HG02938 (cell line): ENCODE measurements at regions not wholly inside any gene's neighbourhood (a gene's known extent, or its start where the extent isn't known, plus 50 kb on each side); places are given as distances from the start of the nearest gene placed in this dataset.
"Not testable (repeated sequence)": the region's sequence is repeated elsewhere in the genome, so short reads cannot be mapped to it uniquely, and the experiment has no call there.

Experiments
- ATAC-seq: cut with Tn5 transposase; IDR thresholded peaks from one replicate; pipeline ENCODE4 v1.9.1; 2021; ENCODE audit warnings: mild to moderate bottlenecking, moderate library complexity; ENCODE audit not compliant: unreplicated experiment

DNA sequence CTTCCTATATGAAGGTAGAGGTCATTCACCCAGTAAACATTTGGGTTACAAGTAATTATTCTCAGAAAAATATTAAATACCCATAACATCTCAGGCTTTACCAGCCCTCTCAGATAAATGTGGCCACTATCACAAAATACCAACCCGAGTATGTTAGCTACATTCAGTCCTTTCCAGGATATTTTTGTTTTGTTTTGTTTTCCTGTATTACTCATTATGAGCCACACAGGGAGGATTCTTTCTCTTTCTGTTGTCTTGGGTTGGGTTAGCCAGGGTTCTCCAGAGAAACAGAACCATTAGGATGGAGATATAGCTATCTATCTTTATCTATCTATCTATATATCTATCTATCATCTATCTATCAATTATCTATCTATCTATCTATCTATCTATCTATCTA lies 947.6 kb upstream of the MDGA2 start:
- no peak for ATAC-seq

DNA sequence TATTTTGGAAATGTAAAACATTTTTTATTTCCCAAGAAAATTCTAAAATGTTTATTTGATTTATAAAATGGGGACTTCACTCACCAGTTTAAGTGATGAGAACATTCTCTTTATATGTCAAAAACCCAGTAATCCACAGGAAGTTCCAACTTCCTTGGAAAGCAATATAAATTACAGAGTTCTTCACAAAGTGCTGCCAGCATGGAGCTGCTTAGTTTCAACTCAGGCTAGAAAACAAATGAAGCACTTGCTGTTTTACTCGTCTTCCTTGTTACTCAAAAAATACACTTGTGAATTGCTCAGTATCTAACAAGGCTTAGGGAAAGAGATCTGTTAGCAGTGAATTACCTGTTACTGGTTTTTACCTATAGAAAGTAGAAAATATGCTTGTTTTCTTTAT lies 942.7 kb upstream of the MDGA2 start:
- ATAC-seq: no peak

DNA sequence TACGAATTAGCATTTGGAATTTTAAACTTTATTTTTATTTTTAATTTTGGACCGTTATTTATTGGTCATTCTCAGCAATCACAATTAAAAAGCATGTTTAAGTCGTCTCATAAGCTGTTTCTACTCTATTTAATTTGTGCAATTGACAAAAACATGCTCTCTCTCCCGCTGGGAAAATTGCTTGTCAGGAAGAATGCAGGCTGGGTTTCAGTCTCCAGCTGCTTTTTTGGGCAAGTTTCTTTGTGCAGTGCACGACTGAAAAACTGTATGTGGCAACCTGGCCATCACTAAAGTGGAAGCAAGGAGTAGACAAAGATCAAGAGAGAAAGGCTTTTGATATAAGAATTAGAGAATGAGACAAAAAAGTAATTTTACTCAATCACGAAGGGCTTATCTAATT lies 941.5 kb upstream of the MDGA2 start:
- ATAC-seq: no peak

DNA sequence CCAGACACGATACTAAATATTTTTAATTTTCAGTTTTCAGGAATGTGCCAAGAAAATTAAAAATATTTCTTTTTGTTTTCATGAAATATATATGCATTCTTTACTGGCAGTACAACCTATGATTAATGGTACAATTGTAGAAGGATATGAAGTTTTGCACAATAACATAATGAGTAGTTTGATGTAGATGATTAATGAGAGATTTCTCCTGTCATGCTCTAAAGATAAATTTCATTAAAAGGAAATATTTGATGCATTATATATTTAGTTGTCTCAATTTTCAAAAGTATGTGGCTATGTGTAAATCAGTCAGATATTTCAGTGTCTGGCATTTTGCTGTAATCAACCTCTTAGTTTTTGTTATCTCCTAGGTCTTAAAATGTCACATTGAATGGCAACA lies 940.2 kb upstream of the MDGA2 start:
- no peak for ATAC-seq

DNA sequence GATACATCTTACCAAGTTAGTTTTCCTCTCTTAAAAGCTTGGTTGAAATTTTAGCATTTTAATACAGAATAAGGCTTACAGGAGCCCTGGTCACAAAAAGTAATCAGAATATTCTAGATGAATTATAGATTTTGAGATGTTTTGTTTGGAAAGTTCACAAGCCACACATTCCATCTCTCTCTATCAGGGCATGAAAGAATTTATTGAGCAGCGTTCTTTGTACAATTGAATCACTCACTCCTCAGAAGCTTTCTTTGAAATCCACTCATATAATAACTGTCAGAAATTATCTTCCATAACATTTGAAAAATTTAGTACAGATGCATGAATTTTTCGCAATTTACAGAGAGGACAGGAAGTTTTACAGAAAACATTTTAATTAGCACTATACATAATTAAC lies 938.6 kb upstream of the MDGA2 start:
- ATAC-seq: no peak

DNA sequence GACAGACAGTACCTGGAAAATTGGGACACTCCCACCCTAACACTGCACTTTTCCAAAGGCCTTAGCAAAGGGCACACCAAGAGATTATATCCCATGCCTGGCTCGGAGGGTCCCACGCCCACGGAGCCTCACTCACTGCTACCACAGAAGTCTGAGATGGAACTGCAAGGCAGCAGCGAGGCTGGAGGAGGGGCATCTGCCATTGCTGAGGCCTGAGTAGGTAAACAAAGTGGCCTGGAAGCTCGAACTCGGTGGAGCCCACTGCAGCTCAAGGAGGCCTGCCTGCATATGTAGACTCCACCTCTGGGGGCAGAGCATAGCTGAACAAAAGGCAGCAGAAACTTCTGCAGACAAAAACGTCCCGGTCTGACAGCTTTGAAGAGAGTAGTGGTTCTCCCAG lies 931.6 kb upstream of the MDGA2 start:
- ATAC-seq: not testable (repeated sequence)

DNA sequence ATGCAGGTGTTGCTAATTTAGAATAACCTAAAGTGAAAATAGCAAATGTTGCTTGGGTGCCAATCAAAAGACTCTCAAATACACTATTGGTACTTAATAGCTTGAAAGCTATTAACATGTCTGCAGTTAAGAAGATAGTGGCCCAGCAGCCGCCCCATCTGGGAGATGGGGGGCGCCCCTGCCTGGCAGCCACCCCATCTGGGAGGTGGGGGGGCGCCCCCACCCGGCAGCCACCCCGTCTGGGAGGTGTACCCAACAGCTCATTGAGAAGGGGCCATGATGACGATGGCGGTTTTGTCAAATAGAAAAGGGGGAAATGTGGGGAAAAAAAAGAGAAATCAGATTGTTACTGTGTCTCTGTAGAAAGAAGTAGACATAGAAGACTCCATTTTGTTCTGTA lies 923.1 kb upstream of the MDGA2 start:
- ATAC-seq: no peak

DNA sequence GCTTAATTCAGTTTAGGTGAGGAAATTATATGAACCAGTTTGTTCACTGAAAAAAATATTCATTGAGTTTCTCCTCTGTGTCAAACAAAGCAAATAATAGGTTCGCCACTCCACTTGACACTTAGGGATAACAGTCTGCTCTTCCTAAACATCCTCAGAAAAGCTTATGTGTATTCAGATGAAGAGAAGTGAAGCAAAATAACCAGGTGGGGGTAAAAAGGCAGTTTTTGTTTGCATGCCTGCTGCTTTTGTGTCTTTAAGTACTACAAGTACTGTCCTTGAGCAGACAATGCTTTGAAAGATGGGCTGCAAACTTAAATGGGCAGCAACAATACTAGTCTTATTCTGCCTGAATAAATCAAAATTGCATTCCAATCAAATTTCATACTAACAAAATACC lies 910.7 kb upstream of the MDGA2 start:
- no peak for ATAC-seq

DNA sequence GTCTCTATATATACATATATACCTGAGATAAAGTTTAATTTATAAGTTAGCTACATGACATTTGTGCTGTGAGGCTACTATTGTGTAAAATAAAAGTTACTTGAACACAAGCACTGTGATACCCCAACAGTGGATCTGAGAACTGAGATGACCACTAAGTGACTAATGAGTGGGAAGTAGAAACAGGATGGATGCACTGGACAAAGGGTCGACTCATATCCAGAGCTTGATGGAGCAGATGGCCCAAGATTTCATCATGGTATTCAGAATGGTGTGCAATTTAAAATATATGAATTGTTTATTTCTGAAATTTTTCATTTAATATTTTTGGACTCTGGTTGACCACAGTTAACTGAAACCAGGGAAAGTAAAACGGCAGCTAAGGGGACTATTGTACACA lies 908.6 kb upstream of the MDGA2 start:
- ATAC-seq: peak; percentile 86

DNA sequence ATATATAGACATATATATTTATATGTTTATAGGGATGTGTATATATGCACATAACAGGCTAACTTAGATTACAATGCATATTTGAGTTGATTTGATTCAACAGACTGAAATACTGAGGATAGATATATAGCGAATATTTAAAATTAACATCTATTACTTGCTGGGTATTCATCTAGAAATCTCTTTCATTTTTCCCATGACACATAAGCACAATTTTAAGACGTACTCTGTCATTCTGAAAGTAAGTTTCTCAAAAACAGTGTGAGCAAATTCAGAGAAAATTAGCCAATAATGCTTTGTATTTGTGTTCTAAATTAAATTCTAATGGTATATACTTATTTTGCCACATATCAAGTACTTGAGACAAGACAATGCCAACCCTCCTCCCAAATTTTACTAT lies 907.5 kb upstream of the MDGA2 start:
- ATAC-seq: no peak

DNA sequence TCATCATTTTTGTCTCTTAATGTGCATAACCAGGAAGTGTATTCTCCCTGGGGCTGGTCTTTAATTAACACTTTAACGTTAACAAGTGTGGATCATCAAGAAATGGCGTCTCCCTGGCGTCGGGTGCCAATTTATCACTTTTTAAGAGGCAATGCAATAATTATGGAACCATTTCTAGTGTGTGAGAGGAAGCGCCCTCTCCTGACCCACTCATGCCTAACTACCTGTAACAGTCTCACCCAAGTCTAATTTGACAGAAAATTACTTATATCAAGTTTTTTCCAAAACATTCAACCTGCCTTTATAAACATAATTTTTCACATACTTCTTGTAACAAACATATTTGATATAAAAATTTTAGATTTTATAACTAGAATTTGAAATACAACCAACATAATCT lies 905.3 kb upstream of the MDGA2 start:
- no peak for ATAC-seq

DNA sequence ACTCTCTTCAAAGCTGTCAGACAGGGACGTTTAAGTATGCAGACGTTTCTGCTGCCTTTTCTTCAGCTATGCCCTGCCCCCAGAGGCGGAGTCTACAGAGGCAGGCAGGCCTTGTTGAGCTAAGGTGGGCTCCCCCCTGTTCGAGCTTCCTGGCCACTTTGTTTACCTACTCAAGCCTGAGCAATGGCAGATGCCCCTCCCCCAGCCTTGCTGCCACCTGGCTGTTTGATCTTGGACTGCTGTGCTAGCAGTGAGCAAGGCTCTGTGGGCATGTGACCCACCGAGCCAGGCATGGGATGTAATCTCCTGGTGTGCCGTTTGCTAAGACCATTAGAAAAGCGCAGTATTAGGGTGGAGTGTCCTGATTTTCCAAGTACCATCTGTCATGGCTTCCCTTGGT lies 900.4 kb upstream of the MDGA2 start:
- ATAC-seq: no peak

DNA sequence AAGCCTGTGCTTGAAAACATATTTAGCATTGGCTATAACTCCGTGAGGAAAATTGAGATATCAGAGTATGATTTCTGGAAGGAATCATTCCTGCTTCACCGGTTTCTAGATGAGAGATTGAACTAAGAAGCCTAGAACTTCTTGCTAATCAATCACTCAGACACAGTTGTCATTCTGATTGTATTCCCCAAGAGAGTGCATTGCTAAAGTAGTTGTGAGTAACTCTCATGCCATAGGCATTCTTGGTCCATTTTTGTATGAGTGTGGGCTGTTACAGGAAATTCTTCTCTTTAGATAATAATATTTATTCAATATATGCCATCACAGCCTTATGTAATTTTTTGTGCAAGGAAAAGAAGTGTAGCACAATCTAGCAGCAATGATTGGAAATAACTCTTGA lies 893.3 kb upstream of the MDGA2 start:
- ATAC-seq: no peak

DNA sequence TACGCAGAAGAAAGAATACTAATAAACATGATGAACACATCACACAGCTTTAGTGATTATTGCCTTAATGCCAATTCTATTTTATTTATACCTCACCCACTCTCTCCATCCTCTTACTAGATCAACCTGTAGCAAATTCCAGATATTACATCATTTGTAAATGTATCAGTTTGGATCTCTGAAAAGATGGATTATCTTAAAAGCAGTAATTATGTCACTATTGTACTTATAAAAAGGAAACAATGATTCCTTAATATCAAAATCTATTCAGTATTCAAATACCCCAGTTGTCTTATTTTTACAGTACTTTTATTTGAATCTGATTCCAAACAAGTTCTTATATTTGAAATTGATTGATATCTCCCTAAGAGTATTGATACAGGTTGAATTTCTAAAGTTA lies 892.8 kb upstream of the MDGA2 start:
- no peak for ATAC-seq

DNA sequence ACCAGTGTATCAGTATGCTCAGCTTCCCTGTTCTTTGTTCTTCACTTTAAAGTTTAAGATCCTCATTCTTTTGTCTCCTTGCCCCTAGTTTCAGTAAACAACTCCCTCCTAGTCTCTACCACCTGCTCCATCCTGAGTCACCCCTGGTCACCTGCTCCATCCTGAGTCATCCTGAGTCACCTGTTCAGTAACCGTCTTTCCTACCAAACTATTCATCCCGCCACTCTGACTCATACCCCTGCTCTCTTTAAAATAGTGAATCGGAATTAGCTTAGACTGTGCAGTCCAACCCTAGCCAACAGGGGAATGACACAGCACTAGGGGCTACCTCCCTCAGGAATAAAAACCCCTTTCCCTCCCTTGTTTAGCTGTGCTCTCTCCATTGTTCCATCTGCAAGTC lies 888.1 kb upstream of the MDGA2 start:
- no peak for ATAC-seq

DNA sequence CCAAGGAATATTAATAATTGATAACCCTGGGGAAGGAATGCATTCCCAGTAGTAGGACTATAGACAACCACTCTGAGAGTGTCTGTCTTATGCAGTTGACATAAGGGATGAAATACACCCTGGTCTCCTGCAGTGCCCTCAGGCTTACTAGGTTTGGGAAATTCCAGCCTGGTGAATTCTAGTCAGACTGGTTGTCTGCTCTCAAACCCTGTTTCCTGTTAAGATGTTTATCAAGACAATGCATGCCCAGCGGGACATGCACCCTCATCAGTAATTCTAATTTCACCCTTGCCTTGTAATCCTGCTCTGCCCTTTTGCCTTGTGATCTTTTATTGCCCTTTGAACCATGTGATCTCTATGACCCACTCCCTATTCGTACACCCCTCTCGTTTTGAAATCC lies 886.0 kb upstream of the MDGA2 start:
- not testable (repeated sequence) for ATAC-seq

DNA sequence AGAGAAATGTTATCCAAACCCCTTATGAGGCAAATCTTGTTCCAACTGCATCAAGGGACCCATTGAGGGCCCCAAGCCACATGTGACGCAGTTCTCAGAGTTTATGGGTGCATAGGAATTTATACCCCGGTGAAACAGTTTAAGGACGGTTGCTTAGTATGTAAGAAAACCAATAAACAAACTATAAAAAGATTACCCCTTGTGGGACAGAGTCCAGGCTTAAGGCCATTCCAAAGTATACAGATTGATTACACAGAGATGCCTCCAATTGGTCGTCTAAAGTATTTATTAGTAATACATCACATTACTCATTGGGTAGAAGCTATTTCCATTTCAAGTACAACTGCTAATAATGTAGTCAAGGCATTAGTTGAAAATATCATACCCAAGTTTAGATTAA lies 885.0 kb upstream of the MDGA2 start:
- no peak for ATAC-seq

DNA sequence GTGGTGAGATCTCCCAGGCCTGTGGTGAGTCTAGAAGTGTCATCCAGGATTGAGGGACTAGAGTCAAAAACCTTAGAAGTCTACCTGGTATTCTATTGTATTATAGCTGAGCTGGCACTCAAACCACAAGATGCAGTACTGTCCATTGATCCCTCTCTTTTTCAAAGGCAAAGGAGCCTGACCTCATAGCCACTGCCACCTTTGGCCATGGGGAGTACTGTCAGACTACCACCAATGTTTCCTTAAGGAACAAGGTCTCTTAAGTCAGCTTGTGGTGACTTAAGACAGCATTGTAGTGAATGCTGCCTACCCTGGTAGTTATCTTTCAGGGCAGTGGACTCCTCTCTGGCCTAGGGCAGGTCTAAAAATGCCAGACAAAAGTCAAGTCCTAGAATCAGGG lies 878.0 kb upstream of the MDGA2 start:
- ATAC-seq: no peak

DNA sequence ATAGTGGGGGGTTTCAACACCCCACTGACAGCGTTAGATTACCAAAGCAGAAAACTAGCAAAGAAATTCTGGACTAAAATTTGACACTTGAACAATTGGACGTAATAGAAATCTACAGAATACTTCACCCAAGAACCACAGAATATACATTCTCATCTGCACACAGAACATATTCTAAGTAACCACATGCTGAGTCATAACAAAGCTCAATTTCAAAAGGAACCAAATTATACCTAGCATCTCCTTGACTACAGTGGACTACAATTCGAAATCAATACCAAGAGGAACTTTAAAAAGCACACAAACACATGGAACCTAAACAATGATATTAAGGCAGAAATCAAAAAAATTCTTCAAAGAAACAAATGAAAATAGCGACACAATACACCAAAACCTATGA lies 871.6 kb upstream of the MDGA2 start:
- ATAC-seq: peak; percentile 70

DNA sequence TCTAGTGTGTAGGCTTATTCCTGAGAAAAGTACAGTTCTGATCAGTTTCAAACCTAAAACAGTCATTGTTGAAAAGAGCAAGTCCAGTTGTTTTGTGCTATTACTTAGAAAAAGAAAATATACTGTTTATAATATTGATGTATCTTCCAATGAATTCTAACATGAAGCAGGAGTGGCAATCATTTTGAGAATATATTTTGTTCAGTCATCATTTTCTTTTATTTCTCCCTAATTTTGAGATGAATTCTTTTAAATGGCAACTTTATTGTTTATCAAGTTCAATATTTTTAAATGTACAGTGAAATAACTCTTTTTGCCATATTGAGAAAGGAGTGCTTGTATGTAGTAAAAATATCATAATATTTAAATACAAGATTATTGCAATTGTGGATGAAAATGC lies 862.2 kb upstream of the MDGA2 start:
- ATAC-seq: no peak

DNA sequence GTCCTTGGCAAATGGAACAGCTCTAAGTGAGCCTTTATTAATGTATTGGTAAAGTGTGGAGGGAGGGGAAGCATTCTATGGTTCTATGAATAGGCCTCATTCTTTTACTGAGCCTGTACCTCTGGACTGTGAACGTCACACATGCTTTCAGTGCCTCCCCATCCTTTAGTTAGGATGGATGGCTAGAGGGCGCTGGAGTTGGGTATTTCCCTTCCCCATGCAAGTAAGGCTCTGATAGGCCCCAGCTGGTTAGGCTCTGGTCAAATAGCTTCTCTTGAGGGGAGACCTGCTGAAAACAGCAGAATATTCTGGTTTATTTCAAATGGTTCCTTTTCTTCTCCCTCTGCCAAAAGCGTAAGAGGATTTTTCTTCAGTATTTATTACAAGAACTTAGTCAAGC lies 860.9 kb upstream of the MDGA2 start:
- ATAC-seq: no peak

DNA sequence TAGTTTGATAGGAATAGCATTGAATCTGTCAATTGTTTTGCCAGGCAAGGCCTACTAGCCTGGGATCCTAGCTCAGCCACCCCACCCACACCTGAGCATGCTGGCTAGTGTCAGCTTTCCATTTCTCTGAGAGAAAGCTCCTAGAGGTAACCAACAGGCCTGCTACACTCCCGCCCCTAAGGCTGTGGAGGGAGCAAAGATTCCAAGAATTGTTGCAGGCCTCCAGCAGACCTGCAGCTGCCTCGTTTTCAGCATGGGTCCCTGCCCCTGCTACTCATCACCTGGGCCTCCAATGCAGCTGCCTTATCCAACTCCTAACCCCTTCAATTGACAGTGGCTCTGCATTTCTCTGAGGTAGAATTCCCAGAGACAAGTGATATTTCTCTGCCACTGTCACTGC lies 852.4 kb upstream of the MDGA2 start:
- no peak for ATAC-seq

DNA sequence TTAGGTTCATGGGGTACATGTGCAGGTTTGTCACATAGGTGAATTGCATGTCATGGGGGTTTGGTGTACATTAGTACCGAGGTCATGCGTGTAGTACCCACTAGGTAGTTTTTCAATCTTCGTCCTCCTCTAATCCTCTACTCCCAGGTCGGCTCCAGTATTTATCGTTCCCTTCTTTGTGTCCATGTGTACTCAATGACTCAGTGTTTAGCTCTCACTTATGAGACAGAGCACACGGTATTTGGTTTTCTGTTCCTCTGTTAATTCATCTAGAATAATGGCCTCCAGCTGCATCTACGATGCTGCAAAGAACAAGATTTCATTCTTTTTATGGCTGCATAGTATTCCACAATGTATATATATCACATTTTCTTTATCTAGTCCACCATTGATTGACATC lies 850.9 kb upstream of the MDGA2 start:
- no peak for ATAC-seq

DNA sequence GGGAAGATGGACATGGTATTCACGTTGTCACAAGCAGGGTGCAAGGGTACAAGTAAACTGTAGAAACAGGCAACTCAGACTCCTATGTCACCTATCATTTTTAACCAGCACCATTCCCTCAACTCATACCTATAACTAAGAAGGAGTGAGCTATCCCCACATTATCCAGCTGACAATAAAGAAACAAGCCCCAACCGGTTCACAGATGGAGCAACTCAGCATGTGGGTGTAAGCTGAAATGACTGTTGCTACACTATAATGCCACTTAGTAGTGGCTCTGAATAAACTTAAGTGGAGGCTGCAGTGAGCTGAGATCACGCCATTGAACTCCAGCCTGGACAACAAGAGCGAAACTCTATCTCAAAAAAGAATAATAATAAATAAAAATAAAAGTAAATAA lies 829.5 kb upstream of the MDGA2 start:
- no peak for ATAC-seq
